Transverse colon (tissue), 3 donors: ENCODE measurements at regions not wholly inside any gene's neighbourhood (a gene's known extent, or its start where the extent isn't known, plus 50 kb on each side); places are given as distances from the start of the nearest gene placed in this dataset.

Experiments used
- CTCF ChIP-seq, 5 experiments: fragments of 200-600 bp in 3 of 5; fragments of 450-650 bp in 2 of 5; sonication (generic) in 3 of 5; IDR thresholded peaks; 1 replicate in 2 of 5; 2 replicates in 3 of 5; pipeline ENCODE4 v1.5.1; 2016 to 2017; ENCODE audit warnings: antibody characterized with exemption in 5 of 5, inconsistent platforms in 3 of 5, mild to moderate bottlenecking in 2 of 5, moderate library complexity in 1 of 5
- EP300 ChIP-seq: sonication (generic); formaldehyde crosslinking; IDR thresholded peaks from one replicate; pipeline ENCODE4 v1.6.1; 2017; ENCODE audit warnings: antibody characterized with exemption, low read depth

DNA sequence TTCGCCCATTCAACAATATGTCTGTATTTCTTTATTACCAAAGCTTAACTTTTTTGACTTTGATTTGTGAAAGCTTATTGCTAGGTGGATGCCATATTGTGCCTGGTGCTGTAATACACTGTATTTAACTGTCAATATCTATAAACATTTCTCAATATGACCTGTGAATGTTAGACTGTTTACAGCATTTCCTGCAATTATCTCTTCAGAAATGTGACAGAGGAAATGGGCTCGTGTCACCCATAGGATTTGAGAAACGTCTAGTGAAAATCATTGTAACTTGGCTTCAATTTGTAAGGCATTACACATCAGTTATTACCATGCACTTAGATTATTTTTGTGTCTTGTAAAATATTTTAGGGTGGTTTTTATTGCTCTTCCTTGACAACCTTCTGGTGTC lies 237.8 kb upstream of the ADGRL2 start:
- no peak for TF ChIP-seq CTCF (IDR thresholded peaks at IDR 0.05)
- no peak for TF ChIP-seq EP300
